ENCODE measurements at regions not wholly inside any gene's neighbourhood (a gene's known extent, or its start where the extent isn't known, plus 50 kb on each side); places are given as distances from the start of the nearest gene placed in this dataset.

GRCh38 chr13:85632526-85633195, 166.6 kb downstream of the SLITRK6 start:
- intact Hi-C loops (cut with micrococcal nuclease): no loop called here
- no peaks in the 10 kb centered on the region for H3K36me3 ChIP-seq (ENCODE audit: insufficient read depth, low read length)
- H3K27ac Mint-ChIP-seq: no peak overlapping the region
- H3K9me3 ChIP-seq (ENCODE audit: control insufficient read depth in 1 of 2, low read length in 2 of 2): no peaks in the 10 kb centered on the region
- POLR2A ChIA-PET (ENCODE audit: partially characterized antibody): no interaction called here
- H3K27ac ChIP-seq (ENCODE audit: low read depth, low read length): no peak overlapping the region
- DNase-seq: no peak
- no peaks in the 10 kb centered on the region for H3K4me1 Mint-ChIP-seq
- no peaks in the 10 kb centered on the region for H3K36me3 Mint-ChIP-seq
- H3K4me3 ChIP-seq (ENCODE audit: low read length in 2 of 2): no peak overlapping the region
- H3K4me3 Mint-ChIP-seq: no peak overlapping the region
- CTCF ChIA-PET (ENCODE audit: partially characterized antibody): no interaction called here
- H3K4me1 ChIP-seq (ENCODE audit: insufficient read depth, low read length): no peaks in the 10 kb centered on the region
- no peaks in the 10 kb centered on the region for H3K27me3 ChIP-seq (ENCODE audit: insufficient read depth, low read length)
- H3K27me3 Mint-ChIP-seq: no peaks in the 10 kb centered on the region
- H3K9me3 Mint-ChIP-seq: peaks cover 0 to 4% (median 0%) of the 10 kb centered on the region in 8 donors

- H3K27me3 ChIP-seq (ENCODE audit: insufficient read depth, low read length): no peaks in the 10 kb centered on the region
- H3K9me3 ChIP-seq (ENCODE audit: control insufficient read depth in 1 of 2, low read length in 2 of 2): no peaks in the 10 kb centered on the region
- Mint-ChIP-seq H3K27me3 (no peaks in the 10 kb centered on the region), H3K4me1 (no peaks in the 10 kb centered on the region), H3K9me3 (peaks cover 0 to 4% (median 0%) of the 10 kb centered on the region in 8 donors), H3K27ac (no peak overlapping the region), H3K4me3 (no peak overlapping the region), H3K36me3 (no peaks in the 10 kb centered on the region)
- H3K4me1 ChIP-seq (ENCODE audit: insufficient read depth, low read length): no peaks in the 10 kb centered on the region
- no peak overlapping the region for H3K27ac ChIP-seq (ENCODE audit: low read depth, low read length)
- CTCF ChIA-PET (ENCODE audit: partially characterized antibody): no interaction called here
- POLR2A ChIA-PET (ENCODE audit: partially characterized antibody): no interaction called here
- H3K4me3 ChIP-seq (ENCODE audit: low read length in 2 of 2): no peak overlapping the region
- no peaks in the 10 kb centered on the region for H3K36me3 ChIP-seq (ENCODE audit: insufficient read depth, low read length)
- DNase-seq: no peak
- intact Hi-C loops (cut with micrococcal nuclease): no loop called here
These were observed 167.4 kb downstream of the SLITRK6 start for GRCh38 chr13:85631801-85632200.

GRCh38 chr13:85626603-85627002, 172.6 kb downstream of the SLITRK6 start:
- no peak overlapping the region for H3K4me3 ChIP-seq (ENCODE audit: low read length in 2 of 2)
- no peaks in the 10 kb centered on the region for H3K27me3 ChIP-seq (ENCODE audit: insufficient read depth, low read length)
- no peaks in the 10 kb centered on the region for H3K9me3 ChIP-seq (ENCODE audit: control insufficient read depth in 1 of 2, low read length in 2 of 2)
- peaks cover 0 to 4% (median 1%) of the 10 kb centered on the region in 8 donors for H3K9me3 Mint-ChIP-seq
- no peaks in the 10 kb centered on the region for H3K36me3 Mint-ChIP-seq
- no peak overlapping the region for H3K27ac Mint-ChIP-seq
- no peak overlapping the region for H3K4me3 Mint-ChIP-seq
- no peak overlapping the region for H3K27ac ChIP-seq (ENCODE audit: low read depth, low read length)
- no peaks in the 10 kb centered on the region for H3K4me1 ChIP-seq (ENCODE audit: insufficient read depth, low read length)
- intact Hi-C loops (cut with micrococcal nuclease): no loop called here
- no peak for DNase-seq
- H3K36me3 ChIP-seq (ENCODE audit: insufficient read depth, low read length): no peaks in the 10 kb centered on the region
- H3K4me1 Mint-ChIP-seq: no peaks in the 10 kb centered on the region
- CTCF ChIA-PET (ENCODE audit: partially characterized antibody): no interaction called here
- no peaks in the 10 kb centered on the region for H3K27me3 Mint-ChIP-seq
- POLR2A ChIA-PET (ENCODE audit: partially characterized antibody): no interaction called here

GRCh38 chr13:85619321-85619720, 179.9 kb downstream of the SLITRK6 start:
- H3K27ac ChIP-seq (ENCODE audit: low read depth, low read length): no peak overlapping the region
- H3K4me1 Mint-ChIP-seq: no peaks in the 10 kb centered on the region
- H3K4me1 ChIP-seq (ENCODE audit: insufficient read depth, low read length): no peaks in the 10 kb centered on the region
- no peaks in the 10 kb centered on the region for H3K27me3 ChIP-seq (ENCODE audit: insufficient read depth, low read length)
- H3K27ac Mint-ChIP-seq: no peak overlapping the region
- peaks cover 0 to 9% (median 5%) of the 10 kb centered on the region in 8 donors for H3K9me3 Mint-ChIP-seq
- no peaks in the 10 kb centered on the region for H3K36me3 ChIP-seq (ENCODE audit: insufficient read depth, low read length)
- no peaks in the 10 kb centered on the region for H3K9me3 ChIP-seq (ENCODE audit: control insufficient read depth in 1 of 2, low read length in 2 of 2)
- H3K4me3 Mint-ChIP-seq: no peak overlapping the region
- intact Hi-C loops (cut with micrococcal nuclease): no loop called here
- no peaks in the 10 kb centered on the region for H3K27me3 Mint-ChIP-seq
- H3K36me3 Mint-ChIP-seq: no peaks in the 10 kb centered on the region
- H3K4me3 ChIP-seq (ENCODE audit: low read length in 2 of 2): no peak overlapping the region
- ChIA-PET POLR2A (ENCODE audit: partially characterized antibody) (no interaction called here), CTCF (ENCODE audit: partially characterized antibody) (no interaction called here)
- DNase-seq: no peak

GRCh38 chr13:85618521-85618920, 180.7 kb downstream of the SLITRK6 start:
- Histone ChIP-seq H3K4me3 (ENCODE audit: low read length in 2 of 2) (no peak overlapping the region), H3K9me3 (ENCODE audit: control insufficient read depth in 1 of 2, low read length in 2 of 2) (no peaks in the 10 kb centered on the region), H3K27ac (ENCODE audit: low read depth, low read length) (no peak overlapping the region), H3K4me1 (ENCODE audit: insufficient read depth, low read length) (no peaks in the 10 kb centered on the region), H3K27me3 (ENCODE audit: insufficient read depth, low read length) (no peaks in the 10 kb centered on the region), H3K36me3 (ENCODE audit: insufficient read depth, low read length) (no peaks in the 10 kb centered on the region)
- ChIA-PET POLR2A (ENCODE audit: partially characterized antibody) (no interaction called here), CTCF (ENCODE audit: partially characterized antibody) (no interaction called here)
- H3K4me1 Mint-ChIP-seq: no peaks in the 10 kb centered on the region
- no peaks in the 10 kb centered on the region for H3K27me3 Mint-ChIP-seq
- H3K27ac Mint-ChIP-seq: no peak overlapping the region
- intact Hi-C loops (cut with micrococcal nuclease): no loop called here
- DNase-seq: no peak
- no peak overlapping the region for H3K4me3 Mint-ChIP-seq
- H3K9me3 Mint-ChIP-seq: peaks cover 0 to 9% (median 5%) of the 10 kb centered on the region in 8 donors
- H3K36me3 Mint-ChIP-seq: no peaks in the 10 kb centered on the region

GRCh38 chr13:85616275-85616674, 182.9 kb downstream of the SLITRK6 start:
- POLR2A ChIA-PET (ENCODE audit: partially characterized antibody): no interaction called here
- intact Hi-C loops (cut with micrococcal nuclease): no loop called here
- Mint-ChIP-seq H3K27me3 (no peaks in the 10 kb centered on the region), H3K4me1 (no peaks in the 10 kb centered on the region), H3K4me3 (no peak overlapping the region), H3K9me3 (peaks cover 0 to 8% (median 4%) of the 10 kb centered on the region in 8 donors), H3K27ac (no peak overlapping the region), H3K36me3 (no peaks in the 10 kb centered on the region)
- CTCF ChIA-PET (ENCODE audit: partially characterized antibody): no interaction called here
- Histone ChIP-seq H3K36me3 (ENCODE audit: insufficient read depth, low read length) (no peaks in the 10 kb centered on the region), H3K4me1 (ENCODE audit: insufficient read depth, low read length) (no peaks in the 10 kb centered on the region), H3K4me3 (ENCODE audit: low read length in 2 of 2) (no peak overlapping the region), H3K27ac (ENCODE audit: low read depth, low read length) (no peak overlapping the region), H3K9me3 (ENCODE audit: control insufficient read depth in 1 of 2, low read length in 2 of 2) (no peaks in the 10 kb centered on the region), H3K27me3 (ENCODE audit: insufficient read depth, low read length) (no peaks in the 10 kb centered on the region)
- DNase-seq: no peak

- Histone ChIP-seq H3K27me3 (ENCODE audit: insufficient read depth, low read length) (no peaks in the 10 kb centered on the region), H3K4me1 (ENCODE audit: insufficient read depth, low read length) (no peaks in the 10 kb centered on the region), H3K9me3 (ENCODE audit: control insufficient read depth in 1 of 2, low read length in 2 of 2) (no peaks in the 10 kb centered on the region), H3K36me3 (ENCODE audit: insufficient read depth, low read length) (no peaks in the 10 kb centered on the region), H3K27ac (ENCODE audit: low read depth, low read length) (no peak overlapping the region), H3K4me3 (ENCODE audit: low read length in 2 of 2) (no peak overlapping the region)
- CTCF ChIA-PET (ENCODE audit: partially characterized antibody): no interaction called here
- no peaks in the 10 kb centered on the region for H3K36me3 Mint-ChIP-seq
- POLR2A ChIA-PET (ENCODE audit: partially characterized antibody): no interaction called here
- H3K27ac Mint-ChIP-seq: no peak overlapping the region
- no peak overlapping the region for H3K4me3 Mint-ChIP-seq
- no peaks in the 10 kb centered on the region for H3K4me1 Mint-ChIP-seq
- H3K27me3 Mint-ChIP-seq: no peaks in the 10 kb centered on the region
- H3K9me3 Mint-ChIP-seq: peaks cover 0 to 8% (median 4%) of the 10 kb centered on the region in 8 donors
- intact Hi-C loops (cut with micrococcal nuclease): no loop called here
- DNase-seq: no peak
These were observed 184.2 kb downstream of the SLITRK6 start for GRCh38 chr13:85615031-85615430.

- Histone ChIP-seq H3K36me3 (ENCODE audit: insufficient read depth, low read length) (no peaks in the 10 kb centered on the region), H3K27me3 (ENCODE audit: insufficient read depth, low read length) (no peaks in the 10 kb centered on the region), H3K4me1 (ENCODE audit: insufficient read depth, low read length) (no peaks in the 10 kb centered on the region), H3K27ac (ENCODE audit: low read depth, low read length) (no peak overlapping the region), H3K4me3 (ENCODE audit: low read length in 2 of 2) (no peak overlapping the region), H3K9me3 (ENCODE audit: control insufficient read depth in 1 of 2, low read length in 2 of 2) (no peaks in the 10 kb centered on the region)
- H3K27ac Mint-ChIP-seq: no peak overlapping the region
- intact Hi-C loops (cut with micrococcal nuclease): no loop called here
- POLR2A ChIA-PET (ENCODE audit: partially characterized antibody): no interaction called here
- H3K36me3 Mint-ChIP-seq: no peaks in the 10 kb centered on the region
- no peak overlapping the region for H3K4me3 Mint-ChIP-seq
- H3K9me3 Mint-ChIP-seq: peaks cover 0 to 11% (median 3%) of the 10 kb centered on the region in 8 donors
- no peaks in the 10 kb centered on the region for H3K27me3 Mint-ChIP-seq
- H3K4me1 Mint-ChIP-seq: no peaks in the 10 kb centered on the region
- CTCF ChIA-PET (ENCODE audit: partially characterized antibody): no interaction called here
- DNase-seq: no peak
These were observed 189.2 kb downstream of the SLITRK6 start for GRCh38 chr13:85610024-85610423.
